Fibroblast of lung (primary cell): ENCODE measurements at regions not wholly inside any gene's neighbourhood (a gene's known extent, or its start where the extent isn't known, plus 50 kb on each side); places are given as distances from the start of the nearest gene placed in this dataset.

Source experiments
- DNase-seq, 2 donors: peaks; one replicate each; pipeline versions ENCODE4 v3.0.0 to v3.0.0-alpha.2; 2010; ENCODE audit warnings: low read depth in 2 of 2
- H2AFZ ChIP-seq: 2 replicates; pipeline ENCODE4 v1.5.1; 2012; ENCODE audit warnings: low read length, control low read depth, inconsistent platforms
- H3K27ac ChIP-seq: 2 replicates; pipeline ENCODE4 v1.5.1; 2011; ENCODE audit warnings: low read length, control low read depth; ENCODE audit not compliant: insufficient read depth
- H3K27me3 ChIP-seq: 2 replicates; pipeline ENCODE4 v1.5.1; 2011; ENCODE audit warnings: mild to moderate bottlenecking, low read length; ENCODE audit not compliant: control insufficient read depth, insufficient read depth
- H3K36me3 ChIP-seq: 2 replicates; pipeline ENCODE4 v1.5.1; 2011; ENCODE audit warnings: low read length; ENCODE audit not compliant: control insufficient read depth, insufficient read depth
- H3K4me1 ChIP-seq: 2 replicates; pipeline ENCODE4 v1.5.1; 2011; ENCODE audit warnings: low read length; ENCODE audit not compliant: control insufficient read depth, insufficient read depth; ENCODE audit errors: extremely low read depth
- H3K4me2 ChIP-seq: 2 replicates; pipeline ENCODE4 v1.5.1; 2011; ENCODE audit warnings: low read length, control low read depth; ENCODE audit not compliant: insufficient read depth; ENCODE audit errors: extremely low read depth
- H3K4me3 ChIP-seq, 4 experiments: fragments of 200-600 bp in 1 of 4; sonication (generic) in 1 of 4; replicated peaks in 1 of 4; 2 replicates each; pipeline ENCODE4 v1.5.1; 2011 to 2016; ENCODE audit warnings: low read length in 4 of 4, low read depth in 3 of 4, mild to moderate bottlenecking in 3 of 4, control low read depth in 2 of 4, inconsistent platforms in 1 of 4, mixed read lengths in 1 of 4; ENCODE audit not compliant: insufficient read depth in 1 of 4; ENCODE audit errors: control extremely low read depth in 1 of 4
- H3K79me2 ChIP-seq: 2 replicates; pipeline ENCODE4 v1.5.1; 2012; ENCODE audit warnings: mild to moderate bottlenecking, low read length, inconsistent platforms; ENCODE audit not compliant: control insufficient read depth, insufficient read depth
- H3K9ac ChIP-seq: 2 replicates; pipeline ENCODE4 v1.5.1; 2011; ENCODE audit warnings: mild to moderate bottlenecking, low read length, control low read depth; ENCODE audit not compliant: insufficient read depth
- H3K9me3 ChIP-seq: 2 replicates; pipeline ENCODE4 v1.5.1; 2012; ENCODE audit warnings: low read depth, low read length; ENCODE audit not compliant: control insufficient read depth, insufficient read depth
- H4K20me1 ChIP-seq: 2 replicates; pipeline ENCODE4 v1.5.1; 2011; ENCODE audit warnings: low read length; ENCODE audit not compliant: control insufficient read depth, insufficient read depth; ENCODE audit errors: extremely low read depth
- CTCF ChIP-seq, 2 donors: IDR thresholded peaks in 1 of 2; conservative IDR thresholded peaks in 1 of 2; 1 replicate in 1 of 2; 2 replicates in 1 of 2; pipeline ENCODE4 v1.5.1; 2011 to 2012; ENCODE audit warnings: low read length in 2 of 2, control low read depth in 1 of 2, inconsistent platforms in 1 of 2, low read depth in 1 of 2, mild to moderate bottlenecking in 1 of 2
- EZH2 ChIP-seq: IDR thresholded peaks from 2 replicates; pipeline ENCODE4 v1.5.1; 2012; ENCODE audit warnings: low read length, control low read depth, mild to moderate bottlenecking; ENCODE audit errors: missing control alignments

DNA sequence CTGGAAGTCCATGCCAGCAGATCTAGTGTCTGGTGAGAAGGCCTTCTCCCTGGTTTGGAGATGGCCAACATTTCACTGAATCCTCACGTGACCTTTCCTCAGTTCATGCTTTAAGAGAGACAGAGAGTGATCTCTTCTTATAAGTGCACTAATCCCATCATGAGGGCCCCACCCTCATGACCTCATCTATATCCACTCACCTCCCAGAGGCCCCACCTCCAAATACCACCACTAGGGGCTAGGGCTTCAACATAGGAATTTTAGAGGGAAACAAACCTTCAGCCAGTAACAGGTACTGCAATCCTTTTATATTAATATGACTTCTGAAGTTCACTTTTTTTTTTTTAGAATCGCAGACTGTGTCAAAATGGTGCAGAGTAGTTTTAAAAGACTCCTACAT, 496.9 kb upstream of the ADAMTS16 start:
- Histone ChIP-seq H3K4me3 (no peak overlapping the region), H3K27ac (no peak overlapping the region), H4K20me1 (no peaks in the 10 kb centered on the region), H3K9ac (no peak overlapping the region), H2AFZ (no peak overlapping the region), H3K36me3 (no peaks in the 10 kb centered on the region), H3K79me2 (no peaks in the 10 kb centered on the region), H3K27me3 (no peaks in the 10 kb centered on the region), H3K4me2 (no peak overlapping the region), H3K9me3 (no peaks in the 10 kb centered on the region), H3K4me1 (no peaks in the 10 kb centered on the region)
- no peak for TF ChIP-seq EZH2
- TF ChIP-seq CTCF (conservative IDR thresholded peaks at IDR 0.05 in 1 of 2, IDR thresholded peaks at IDR 0.05 in 1 of 2; ENCODE audit: low read depth in 1 of 2, low read length in 2 of 2), result no peak
- no peak for DNase-seq

- no peaks in the 10 kb centered on the region for H4K20me1 ChIP-seq
- no peaks in the 10 kb centered on the region for H3K36me3 ChIP-seq
- no peaks in the 10 kb centered on the region for H3K27me3 ChIP-seq
- no peak overlapping the region for H3K9ac ChIP-seq
- H3K27ac ChIP-seq, result no peak overlapping the region
- no peaks in the 10 kb centered on the region for H3K4me1 ChIP-seq
- no peak overlapping the region for H3K4me3 ChIP-seq
- DNase-seq, result no peak
- H3K9me3 ChIP-seq, result no peaks in the 10 kb centered on the region
- H3K79me2 ChIP-seq, result no peaks in the 10 kb centered on the region
- H2AFZ ChIP-seq, result no peak overlapping the region
- H3K4me2 ChIP-seq, result no peak overlapping the region
- TF ChIP-seq CTCF (conservative IDR thresholded peaks at IDR 0.05 in 1 of 2, IDR thresholded peaks at IDR 0.05 in 1 of 2; ENCODE audit: low read depth in 1 of 2, low read length in 2 of 2) (no peak), EZH2 (no peak)
These were observed 496.2 kb upstream of the ADAMTS16 start for GRCh38 chr5:4643960-4644359.

- no peaks in the 10 kb centered on the region for H3K36me3 ChIP-seq
- H3K27ac ChIP-seq, result no peak overlapping the region
- H4K20me1 ChIP-seq, result no peaks in the 10 kb centered on the region
- H3K4me3 ChIP-seq, result no peak overlapping the region
- no peaks in the 10 kb centered on the region for H3K4me1 ChIP-seq
- H2AFZ ChIP-seq, result no peak overlapping the region
- H3K79me2 ChIP-seq, result no peaks in the 10 kb centered on the region
- H3K4me2 ChIP-seq, result no peak overlapping the region
- H3K9ac ChIP-seq, result no peak overlapping the region
- DNase-seq, result peak in 1 of 2 donors; percentile 10
- TF ChIP-seq CTCF (conservative IDR thresholded peaks at IDR 0.05 in 1 of 2, IDR thresholded peaks at IDR 0.05 in 1 of 2; ENCODE audit: low read depth in 1 of 2, low read length in 2 of 2) (no peak), EZH2 (no peak)
- H3K27me3 ChIP-seq, result no peaks in the 10 kb centered on the region
- H3K9me3 ChIP-seq, result no peaks in the 10 kb centered on the region
These were observed 493.3 kb upstream of the ADAMTS16 start for GRCh38 chr5:4646715-4647375.
